PC-3 (cell line): ENCODE measurements at regions not wholly inside any gene's neighbourhood (a gene's known extent, or its start where the extent isn't known, plus 50 kb on each side); places are given as distances from the start of the nearest gene placed in this dataset.
"Not testable (repeated sequence)": the region's sequence is repeated elsewhere in the genome, so short reads cannot be mapped to it uniquely, and the experiment has no call there.

Experiments
- ATAC-seq: fragments of 200-7000 bp; cut with Tn5 transposase; 2 replicates; pipeline ENCODE4 v1.9.1; 2020; ENCODE audit warnings: mild to moderate bottlenecking, moderate library complexity
- BruUV-seq: library from RNA; stranded (reverse); fragments of 400-500 nt; replicated peaks from 2 replicates; lab custom pipeline; 2021; lab: Mats Ljungman, UMichigan
- CTCF ChIA-PET: fragments of 300-600 bp; sonication (Branson Sonifier 250); formaldehyde crosslinking; loops from one replicate; lab custom pipeline; 2022; ENCODE audit warnings: antibody characterized with exemption; lab: Charles Lee
- POLR2A ChIA-PET: fragments of 300-600 bp; sonication (Branson Sonifier 250); formaldehyde crosslinking; loops from one replicate; lab custom pipeline; 2022; ENCODE audit warnings: antibody characterized with exemption; ENCODE audit not compliant: unreplicated experiment; lab: Charles Lee
- DNase-seq: peaks from one replicate; pipeline ENCODE4 v3.0.0-alpha.2; 2015
- H2AFZ ChIP-seq: fragments of 300-600 bp; sonication (generic); 2 replicates; pipeline ENCODE4 v1.6.0; 2016; ENCODE audit warnings: antibody characterized with exemption, low read length
- H3F3A ChIP-seq: fragments of 300-600 bp; sonication (generic); one replicate; pipeline ENCODE4 v1.6.0; 2017; ENCODE audit warnings: antibody characterized with exemption, low read length, control low read depth, mild to moderate bottlenecking; ENCODE audit not compliant: unreplicated experiment
- H3K27ac ChIP-seq: fragments of 300-600 bp; sonication (generic); 2 replicates; pipeline ENCODE4 v1.5.1; 2016; ENCODE audit warnings: mild to moderate bottlenecking, low read length
- H3K27me3 ChIP-seq: fragments of 300-600 bp; sonication (generic); 2 replicates; pipeline ENCODE4 v1.6.1; 2016; ENCODE audit warnings: low read length, mixed read lengths
- H3K36me3 ChIP-seq: fragments of 300-600 bp; sonication (generic); 2 replicates; pipeline ENCODE4 v1.6.1; 2016; ENCODE audit warnings: low read depth, mixed run types, low read length, mixed read lengths
- H3K4me1 ChIP-seq: fragments of 300-600 bp; sonication (generic); 2 replicates; pipeline ENCODE4 v1.5.1; 2016; ENCODE audit warnings: low read length; ENCODE audit not compliant: insufficient read depth
- H3K4me2 ChIP-seq: fragments of 300-600 bp; sonication (generic); 2 replicates; pipeline ENCODE4 v1.6.0; 2016; ENCODE audit warnings: low read length
- H3K4me3 ChIP-seq: fragments of 300-600 bp; sonication (generic); 2 replicates; pipeline ENCODE4 v1.5.1; 2016; ENCODE audit warnings: mild to moderate bottlenecking, low read length, mixed read lengths
- H3K79me2 ChIP-seq: fragments of 300-600 bp; sonication (generic); 2 replicates; pipeline ENCODE4 v1.6.1; 2017; ENCODE audit warnings: low read length, mixed read lengths
- H3K9ac ChIP-seq: fragments of 300-600 bp; sonication (generic); 2 replicates; pipeline ENCODE4 v1.6.0; 2016; ENCODE audit warnings: mild to moderate bottlenecking, low read length
- H3K9me2 ChIP-seq: fragments of 300-600 bp; sonication (generic); replicated peaks from 2 replicates; pipeline ENCODE4 v1.6.1; 2016; ENCODE audit warnings: mixed run types, low read length, mixed read lengths
- H3K9me3 ChIP-seq: fragments of 300-600 bp; sonication (generic); 2 replicates; pipeline ENCODE4 v1.6.1; 2016; ENCODE audit warnings: low read length, mixed read lengths
- H4K20me1 ChIP-seq: fragments of 300-600 bp; sonication (generic); 2 replicates; pipeline ENCODE4 v1.6.1; 2016; ENCODE audit warnings: low read length, mixed read lengths
- CTCF ChIP-seq: fragments of 300-600 bp; sonication (generic); conservative IDR thresholded peaks from 2 replicates; pipeline ENCODE4 v1.5.1; 2017; ENCODE audit warnings: antibody characterized with exemption, low read depth, mild to moderate bottlenecking, low read length
- EZH2 ChIP-seq: fragments of 300-600 bp; sonication (generic); IDR thresholded peaks from one replicate; pipeline ENCODE4 v1.6.1; 2017; ENCODE audit warnings: antibody characterized with exemption, mild to moderate bottlenecking, low read length; ENCODE audit not compliant: unreplicated experiment
- EZH2phosphoT487 ChIP-seq: fragments of 300-600 bp; sonication (generic); IDR thresholded peaks from 2 replicates; pipeline ENCODE4 v1.6.1; 2018; ENCODE audit warnings: mild to moderate bottlenecking, antibody characterized with exemption, low read length, borderline replicate concordance
- intact Hi-C: fragments of 100-400 bp; cut with micrococcal nuclease; formaldehyde crosslinking; loops from 2 replicates; pipeline ENCODE4 v1.9.0; 2023

- ATAC-seq (no peak), DNase-seq (no peak)
- ChIA-PET POLR2A (no interaction called here), CTCF (no interaction called here)
- Histone ChIP-seq H3F3A (no peaks in the 10 kb centered on the region), H3K4me1 (peaks cover 22% of the 10 kb centered on the region), H4K20me1 (no peaks in the 10 kb centered on the region), H3K9me2 (no peaks in the 10 kb centered on the region), H2AFZ (no peak overlapping the region), H3K27ac (peak overlapping the region; percentile 47), H3K9me3 (no peaks in the 10 kb centered on the region), H3K27me3 (no peaks in the 10 kb centered on the region), H3K79me2 (no peaks in the 10 kb centered on the region), H3K4me2 (peak overlapping the region; percentile 15; the same call in 1 of the 2 replicates), H3K36me3 (no peaks in the 10 kb centered on the region), H3K9ac (no peak overlapping the region), H3K4me3 (no peak overlapping the region)
- intact Hi-C loops = no loop called here
- BruUV-seq = no TSS peak
- TF ChIP-seq CTCF (no peak), EZH2phosphoT487 (no peak), EZH2 (no peak)
These were observed 91.4 kb upstream of the ADGRG2 start for GRCh38 chrX:19213610-19214152.

- Histone ChIP-seq H3K36me3 (no peaks in the 10 kb centered on the region), H3K4me2 (peak overlapping the region; percentile 15; the same call in 1 of the 2 replicates), H3K9me3 (no peaks in the 10 kb centered on the region), H3K79me2 (no peaks in the 10 kb centered on the region), H2AFZ (no peak overlapping the region), H3K27me3 (no peaks in the 10 kb centered on the region), H3K9me2 (no peaks in the 10 kb centered on the region), H3K4me1 (peaks cover 22% of the 10 kb centered on the region), H3K27ac (peak overlapping the region; percentile 47), H3K4me3 (no peak overlapping the region), H4K20me1 (no peaks in the 10 kb centered on the region), H3F3A (no peaks in the 10 kb centered on the region), H3K9ac (no peak overlapping the region)
- ChIA-PET POLR2A (no interaction called here), CTCF (no interaction called here)
- BruUV-seq = no TSS peak
- no peak for TF ChIP-seq EZH2phosphoT487
- intact Hi-C loops = no loop called here
- ATAC-seq (no peak), DNase-seq (peak; percentile 70)
These were observed 92.0 kb upstream of the ADGRG2 start for GRCh38 chrX:19214311-19214710.

GRCh38 chrX:19225909-19226308 lies 103.6 kb upstream of the ADGRG2 start:
- ATAC-seq (peak; percentile 55), DNase-seq (peak; percentile 61)
- CTCF ChIA-PET = interaction anchor here (0.5 to 1.0 kb wide), 3 partner anchors 179 to 613 kb away, joined by 3 to 5 read pairs (median 3); no protein-coding TSS in a partner anchor

GRCh38 chrX:19229896-19230295 lies 107.6 kb upstream of the ADGRG2 start:
- H3K4me3 ChIP-seq, POLR2A ChIA-PET: not testable (repeated sequence)

More at GRCh38 chrX:19225909-19226308, 103.6 kb upstream of the ADGRG2 start:
- Histone ChIP-seq H3K9me2 (no peaks in the 10 kb centered on the region), H3K27ac (no peak overlapping the region), H3K27me3 (no peaks in the 10 kb centered on the region), H3K9me3 (no peaks in the 10 kb centered on the region), H4K20me1 (no peaks in the 10 kb centered on the region), H2AFZ (no peak overlapping the region), H3K9ac (no peak overlapping the region), H3K79me2 (no peaks in the 10 kb centered on the region), H3K4me2 (no peak overlapping the region), H3K4me3 (no peak overlapping the region), H3K36me3 (no peaks in the 10 kb centered on the region), H3K4me1 (peaks cover 4% of the 10 kb centered on the region; the same call in 1 of the 2 replicates), H3F3A (no peaks in the 10 kb centered on the region)
- POLR2A ChIA-PET = no interaction called here
- no peak for TF ChIP-seq EZH2phosphoT487
- peak; percentile 56 for TF ChIP-seq CTCF
- no TSS peak for BruUV-seq
- intact Hi-C loops = loop anchor here (1.0 to 5.0 kb wide), 2 partner anchors 184 to 209 kb away; no protein-coding TSS in a partner anchor

More at GRCh38 chrX:19229896-19230295, 107.6 kb upstream of the ADGRG2 start:
- H3K9ac ChIP-seq, H3K27ac ChIP-seq, H3K4me1 ChIP-seq, H3K36me3 ChIP-seq, ATAC-seq, BruUV-seq, H3K9me3 ChIP-seq, H2AFZ ChIP-seq, H3K27me3 ChIP-seq, H3F3A ChIP-seq, H3K79me2 ChIP-seq, H4K20me1 ChIP-seq, CTCF ChIA-PET, H3K4me2 ChIP-seq, DNase-seq, H3K9me2 ChIP-seq: not testable (repeated sequence)
- intact Hi-C loops = loop anchor here (5.0 kb wide), 1 partner anchor 188 kb away; no protein-coding TSS in a partner anchor
